HCT116 (cell line): ENCODE measurements at regions not wholly inside any gene's neighbourhood (a gene's known extent, or its start where the extent isn't known, plus 50 kb on each side); places are given as distances from the start of the nearest gene placed in this dataset.

Experiments used
- ATAC-seq: fragments of 200-7000 bp; cut with Tn5 transposase; 2 replicates; pipeline ENCODE4 v1.9.1; 2020; ENCODE audit warnings: mild to moderate bottlenecking, moderate library complexity
- BruUV-seq: library from RNA; stranded (reverse); fragments of 400-500 nt; replicated peaks from 2 replicates; lab custom pipeline; 2021; lab: Mats Ljungman, UMichigan
- CTCF ChIA-PET: fragments of 300-600 bp; sonication (Branson Sonifier 250); formaldehyde crosslinking; loops from one replicate; lab custom pipeline; 2021; ENCODE audit warnings: antibody characterized with exemption; lab: Charles Lee
- POLR2A ChIA-PET: fragments of 300-600, 350-600 bp; sonication (Branson Sonifier 250); formaldehyde crosslinking; loops from one replicate; lab custom pipeline; 2021; ENCODE audit warnings: antibody characterized with exemption; lab: Charles Lee
- RAD21 ChIA-PET, 2 experiments: fragments of 300-600 bp; sonication (Branson Sonifier 250); formaldehyde crosslinking; loops; one replicate each; lab custom pipeline; 2023; ENCODE audit warnings: low total read pairs in 2 of 2; ENCODE audit not compliant: uncharacterized antibody in 2 of 2, unreplicated experiment in 2 of 2, low non-redundant PET in 1 of 2; lab: Charles Lee
- DNase-seq: peaks from one replicate; pipeline ENCODE4 v3.0.0-alpha.2; 2010; ENCODE audit warnings: low read depth, low spot score
- H2AFZ ChIP-seq: fragments of 200-600 bp; shearing (Covaris generic), sonication (generic); 2 replicates; pipeline ENCODE4 v1.6.1; 2017; ENCODE audit warnings: low read depth, mixed run types, mixed read lengths, antibody characterized with exemption, low read length; ENCODE audit not compliant: poor library complexity, severe bottlenecking
- H3K27ac ChIP-seq: 2 replicates; pipeline ENCODE4 v1.5.1; 2012; ENCODE audit warnings: low read depth, low read length
- H3K27me3 ChIP-seq: fragments of 200-600 bp; sonication (generic); 2 replicates; pipeline ENCODE4 v1.6.1; 2016; ENCODE audit warnings: mixed run types, low read length, mixed read lengths; ENCODE audit not compliant: insufficient read depth
- H3K36me3 ChIP-seq, 2 experiments: fragments of 200-500 bp in 1 of 2; fragments of 200-600 bp in 1 of 2; sonication (Bioruptor generic) in 1 of 2; sonication (generic) in 1 of 2; 2 replicates each; pipeline versions ENCODE4 v1.5.1 to v1.6.1; 2014 to 2016; ENCODE audit warnings: low read length in 2 of 2, inconsistent platforms in 1 of 2, mixed read lengths in 1 of 2, mixed run types in 1 of 2; ENCODE audit not compliant: insufficient read depth in 2 of 2, control insufficient read depth in 1 of 2
- H3K4me1 ChIP-seq, 2 experiments: fragments of 200-600 bp in 1 of 2; sonication (generic) in 1 of 2; 2 replicates each; pipeline versions ENCODE4 v1.5.1 to v1.6.1; 2012 to 2017; ENCODE audit warnings: low read length in 2 of 2, inconsistent platforms in 1 of 2, mild to moderate bottlenecking in 1 of 2, mixed read lengths in 1 of 2, mixed run types in 1 of 2, moderate library complexity in 1 of 2; ENCODE audit not compliant: insufficient read depth in 2 of 2, control insufficient read depth in 1 of 2
- H3K4me2 ChIP-seq: fragments of 200-600 bp; sonication (generic); 2 replicates; pipeline ENCODE4 v1.6.1; 2017; ENCODE audit warnings: mixed run types, low read length, mixed read lengths
- H3K4me3 ChIP-seq, 2 experiments: fragments of 200-600 bp in 1 of 2; sonication (generic) in 1 of 2; replicated peaks in 1 of 2; 2 replicates each; pipeline ENCODE4 v1.5.1; 2011 to 2016; ENCODE audit warnings: low read length in 2 of 2, control low read depth in 1 of 2, low read depth in 1 of 2, mild to moderate bottlenecking in 1 of 2, mixed read lengths in 1 of 2, mixed run types in 1 of 2
- H3K79me2 ChIP-seq: fragments of 200-600 bp; sonication (generic); 2 replicates; pipeline ENCODE4 v1.6.1; 2017; ENCODE audit warnings: mild to moderate bottlenecking, mixed run types, low read length, moderate library complexity, mixed read lengths; ENCODE audit not compliant: insufficient read depth
- H3K9ac ChIP-seq: fragments of 200-600 bp; sonication (generic); 2 replicates; pipeline ENCODE4 v1.6.1; 2016; ENCODE audit warnings: low read length, mixed read lengths
- H3K9me2 ChIP-seq: fragments of 200-600 bp; sonication (generic), shearing (Covaris generic); 2 replicates; pipeline ENCODE4 v1.6.1; 2017; ENCODE audit warnings: mixed run types, mild to moderate bottlenecking, moderate library complexity; ENCODE audit not compliant: insufficient read depth
- H3K9me3 ChIP-seq, 2 experiments: fragments of 200-500 bp in 1 of 2; fragments of 200-600 bp in 1 of 2; sonication (Bioruptor generic) in 1 of 2; sonication (generic) in 1 of 2; 2 replicates each; pipeline ENCODE4 v1.6.1; 2014 to 2017; ENCODE audit warnings: low read length in 2 of 2, mixed read lengths in 2 of 2, inconsistent platforms in 1 of 2, low read depth in 1 of 2, mild to moderate bottlenecking in 1 of 2, mixed run types in 1 of 2, moderate library complexity in 1 of 2; ENCODE audit not compliant: control insufficient read depth in 1 of 2, insufficient read depth in 1 of 2
- H4K20me1 ChIP-seq: fragments of 200-600 bp; sonication (generic), shearing (Covaris generic); 2 replicates; pipeline ENCODE4 v1.6.1; 2017; ENCODE audit warnings: mixed run types, mild to moderate bottlenecking, moderate library complexity; ENCODE audit not compliant: insufficient read depth
- ELF1 ChIP-seq: IDR thresholded peaks from 2 replicates; pipeline ENCODE4 v1.6.1; 2012; ENCODE audit warnings: low read depth, borderline replicate concordance
- EZH2 ChIP-seq: fragments of 200-600 bp; sonication (generic); IDR thresholded peaks from 2 replicates; pipeline ENCODE4 v1.6.1; 2017; ENCODE audit warnings: antibody characterized with exemption, mixed run types
- EZH2phosphoT487 ChIP-seq: fragments of 200-600 bp; IDR thresholded peaks from 2 replicates; pipeline ENCODE4 v1.6.1; 2018; ENCODE audit warnings: antibody characterized with exemption, borderline replicate concordance
- FOSL1 ChIP-seq: IDR thresholded peaks from 2 replicates; pipeline ENCODE4 v1.6.1; 2012; ENCODE audit warnings: low read depth
- JUND ChIP-seq: IDR thresholded peaks from 2 replicates; pipeline ENCODE4 v1.6.1; 2012
- POLR2A ChIP-seq: IDR thresholded peaks from 2 replicates; pipeline ENCODE4 v1.7.0; 2011; ENCODE audit warnings: borderline replicate concordance; ENCODE audit not compliant: insufficient read depth, insufficient read length; ENCODE audit errors: extremely low read depth
- POLR2AphosphoS5 ChIP-seq: IDR thresholded peaks from 2 replicates; pipeline ENCODE4 v1.6.1; 2011; ENCODE audit warnings: mild to moderate bottlenecking, low read depth, low read length, moderate library complexity
- RAD21 ChIP-seq: IDR thresholded peaks from 2 replicates; pipeline ENCODE4 v1.6.1; 2012; ENCODE audit warnings: low read depth, mild to moderate bottlenecking
- SIN3A ChIP-seq: IDR thresholded peaks from 2 replicates; pipeline ENCODE4 v1.6.1; 2012; ENCODE audit warnings: low read depth
- SP1 ChIP-seq: IDR thresholded peaks from 2 replicates; pipeline ENCODE4 v1.6.1; 2012; ENCODE audit warnings: low read depth
- TCF7L2 ChIP-seq: IDR thresholded peaks from 2 replicates; pipeline ENCODE4 v1.7.0; 2011; ENCODE audit warnings: borderline replicate concordance, inconsistent platforms; ENCODE audit not compliant: insufficient read depth, insufficient read length; ENCODE audit errors: extremely low read depth
- YY1 ChIP-seq: IDR thresholded peaks from 2 replicates; pipeline ENCODE4 v1.6.1; 2011; ENCODE audit warnings: low read length, low read depth, moderate library complexity, mild to moderate bottlenecking; ENCODE audit not compliant: insufficient replicate concordance; ENCODE audit errors: extremely low read depth
- intact Hi-C: fragments of 100-400 bp; cut with micrococcal nuclease; formaldehyde crosslinking; loops from 2 replicates; pipeline ENCODE4 v1.10.0; 2022
- TF ChIP-seq, protein P1 (sequence below): IDR thresholded peaks from 2 replicates; pipeline ENCODE4 v1.6.1; 2012
- TF ChIP-seq, protein P2 (sequence below): IDR thresholded peaks from 2 replicates; pipeline ENCODE4 v1.6.1; 2012
- TF ChIP-seq, protein P3 (sequence below), 3 experiments: fragments of 200-600 bp in 1 of 3; sonication (generic) in 1 of 3; IDR thresholded peaks in 2 of 3; conservative IDR thresholded peaks in 1 of 3; 2 replicates each; pipeline ENCODE4 v1.5.1; 2012 to 2017; ENCODE audit warnings: low read depth in 2 of 3, low read length in 2 of 3, antibody characterized with exemption in 1 of 3, borderline replicate concordance in 1 of 3, control low read depth in 1 of 3, mild to moderate bottlenecking in 1 of 3, mixed read lengths in 1 of 3, mixed run types in 1 of 3, moderate library complexity in 1 of 3; ENCODE audit not compliant: insufficient read depth in 1 of 3

DNA sequence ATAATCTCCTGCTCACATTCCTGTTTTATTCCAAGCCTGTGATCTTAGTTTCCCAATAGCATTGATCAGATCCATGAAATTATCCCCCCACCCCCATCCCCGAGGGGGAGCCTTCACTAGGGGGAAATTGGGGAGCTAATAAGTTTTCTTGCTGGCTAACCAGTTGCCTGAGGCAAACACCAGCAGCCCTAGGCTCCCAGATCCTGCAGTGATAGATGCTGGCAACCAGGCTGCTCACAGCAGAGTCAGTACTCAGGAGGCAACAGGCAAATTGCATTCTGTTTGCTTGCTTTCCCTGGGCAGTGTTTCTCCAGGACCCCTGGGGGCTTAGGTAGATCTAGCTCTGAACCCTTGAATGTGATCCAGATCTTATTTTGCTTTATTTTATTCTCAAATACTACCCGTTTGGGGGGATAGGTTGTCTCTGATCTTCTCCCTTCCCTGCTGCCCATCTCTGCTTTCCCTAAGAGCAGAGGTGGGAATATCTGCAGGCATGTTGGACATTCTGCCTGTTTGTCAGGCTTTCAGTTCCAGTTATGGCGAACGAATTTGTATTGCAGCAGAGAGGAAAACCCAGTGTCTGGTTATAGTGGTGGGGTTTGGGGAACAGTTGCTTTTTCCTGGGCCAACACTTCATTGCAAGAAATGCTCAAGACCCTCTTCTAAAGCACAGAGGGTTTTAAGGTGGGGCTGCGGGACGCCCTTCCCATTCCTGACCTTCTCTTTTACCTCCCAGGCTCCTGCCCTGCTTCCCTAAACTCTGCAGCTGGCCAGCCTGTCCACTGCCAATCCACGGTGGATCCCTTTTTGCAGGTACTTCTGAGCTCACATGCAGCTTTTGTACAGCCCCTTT, 289.8 kb upstream of the PLXNA2 start:
- peaks cover 17% of the 10 kb centered on the region; the same call in 1 of the 2 replicates for H3K27me3 ChIP-seq
- no peak for TF ChIP-seq FOSL1
- no peak for TF ChIP-seq EZH2phosphoT487
- TF ChIP-seq SIN3A, result no peak
- TF ChIP-seq YY1, result no peak
- TF ChIP-seq, protein P1, sequence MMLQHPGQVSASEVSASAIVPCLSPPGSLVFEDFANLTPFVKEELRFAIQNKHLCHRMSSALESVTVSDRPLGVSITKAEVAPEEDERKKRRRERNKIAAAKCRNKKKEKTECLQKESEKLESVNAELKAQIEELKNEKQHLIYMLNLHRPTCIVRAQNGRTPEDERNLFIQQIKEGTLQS, result no peak
- no peak for TF ChIP-seq SP1
- TF ChIP-seq EZH2, result no peak
- no peak for TF ChIP-seq RAD21
- TF ChIP-seq POLR2A, result no peak
- TF ChIP-seq TCF7L2, result no peak
- TF ChIP-seq, protein P2, sequence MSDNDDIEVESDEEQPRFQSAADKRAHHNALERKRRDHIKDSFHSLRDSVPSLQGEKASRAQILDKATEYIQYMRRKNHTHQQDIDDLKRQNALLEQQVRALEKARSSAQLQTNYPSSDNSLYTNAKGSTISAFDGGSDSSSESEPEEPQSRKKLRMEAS, result no peak
- TF ChIP-seq JUND, result no peak
- no peak for TF ChIP-seq ELF1
- TF ChIP-seq, protein P3, sequence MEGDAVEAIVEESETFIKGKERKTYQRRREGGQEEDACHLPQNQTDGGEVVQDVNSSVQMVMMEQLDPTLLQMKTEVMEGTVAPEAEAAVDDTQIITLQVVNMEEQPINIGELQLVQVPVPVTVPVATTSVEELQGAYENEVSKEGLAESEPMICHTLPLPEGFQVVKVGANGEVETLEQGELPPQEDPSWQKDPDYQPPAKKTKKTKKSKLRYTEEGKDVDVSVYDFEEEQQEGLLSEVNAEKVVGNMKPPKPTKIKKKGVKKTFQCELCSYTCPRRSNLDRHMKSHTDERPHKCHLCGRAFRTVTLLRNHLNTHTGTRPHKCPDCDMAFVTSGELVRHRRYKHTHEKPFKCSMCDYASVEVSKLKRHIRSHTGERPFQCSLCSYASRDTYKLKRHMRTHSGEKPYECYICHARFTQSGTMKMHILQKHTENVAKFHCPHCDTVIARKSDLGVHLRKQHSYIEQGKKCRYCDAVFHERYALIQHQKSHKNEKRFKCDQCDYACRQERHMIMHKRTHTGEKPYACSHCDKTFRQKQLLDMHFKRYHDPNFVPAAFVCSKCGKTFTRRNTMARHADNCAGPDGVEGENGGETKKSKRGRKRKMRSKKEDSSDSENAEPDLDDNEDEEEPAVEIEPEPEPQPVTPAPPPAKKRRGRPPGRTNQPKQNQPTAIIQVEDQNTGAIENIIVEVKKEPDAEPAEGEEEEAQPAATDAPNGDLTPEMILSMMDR (IDR thresholded peaks at IDR 0.05 in 2 of 3, conservative IDR thresholded peaks at IDR 0.05 in 1 of 3; ENCODE audit: borderline replicate concordance in 1 of 3, insufficient read depth in 1 of 3, low read depth in 2 of 3, low read length in 2 of 3), result no peak
- TF ChIP-seq POLR2AphosphoS5, result no peak
- TF ChIP-seq, all 23 proteins: peak for 0
- Histone ChIP-seq H3K4me1 (no peaks in the 10 kb centered on the region), H3K9me3 (no peaks in the 10 kb centered on the region), H3K27ac (no peak overlapping the region), H3K4me2 (no peak overlapping the region), H3K9me2 (no peaks in the 10 kb centered on the region), H4K20me1 (no peaks in the 10 kb centered on the region), H3K79me2 (no peaks in the 10 kb centered on the region), H3K9ac (no peak overlapping the region), H2AFZ (no peak overlapping the region), H3K4me3 (no peak overlapping the region), H3K36me3 (no peaks in the 10 kb centered on the region)
- POLR2A ChIA-PET, result no interaction called here
- no peak for ATAC-seq
- DNase-seq, result no peak
- RAD21 ChIA-PET, result no interaction called here
- intact Hi-C loops, result no loop called here
- no TSS peak for BruUV-seq
- CTCF ChIA-PET, result no interaction called here
